ENCODE measurements at regions not wholly inside any gene's neighbourhood (a gene's known extent, or its start where the extent isn't known, plus 50 kb on each side); places are given as distances from the start of the nearest gene placed in this dataset.

GRCh38 chr4:10737337-10737736, 52.8 kb upstream of the CLNK start:
- DNase-seq: no peak
- TF ChIP-seq POLR2A (IDR thresholded peaks at IDR 0.05) (no peak), CTCF (IDR thresholded peaks at IDR 0.05) (no peak)
- Histone ChIP-seq H3K27ac (no peak overlapping the region), H3K4me3 (no peak overlapping the region), H3K36me3 (no peaks in the 10 kb centered on the region), H3K27me3 (no peaks in the 10 kb centered on the region), H3K9me3 (no peaks in the 10 kb centered on the region), H3K4me1 (no peaks in the 10 kb centered on the region)

DNA sequence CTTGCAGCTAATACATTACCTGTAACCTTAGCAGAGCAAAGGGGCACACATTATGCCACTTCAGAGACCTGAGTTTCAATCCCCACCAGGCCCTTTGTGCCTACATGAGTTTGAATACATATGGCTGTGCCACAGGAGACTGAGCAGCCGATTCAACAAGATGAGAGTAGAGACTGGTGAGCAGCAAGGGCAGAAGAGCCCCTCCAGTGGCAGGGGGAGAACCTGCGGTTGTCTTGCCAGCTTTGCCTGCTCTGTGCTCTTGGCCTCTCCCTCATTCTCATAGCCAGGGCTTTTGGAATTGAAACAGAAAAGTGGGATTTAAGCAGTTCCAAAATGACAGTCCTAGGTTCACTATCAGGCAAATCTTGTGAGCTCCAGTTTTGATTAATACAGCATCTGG, 52.3 kb upstream of the CLNK start:
- no peaks in the 10 kb centered on the region for H3K27me3 ChIP-seq
- H3K36me3 ChIP-seq: no peaks in the 10 kb centered on the region
- no peak overlapping the region for H3K4me3 ChIP-seq
- no peak overlapping the region for H3K27ac ChIP-seq
- no peak for TF ChIP-seq CTCF (IDR thresholded peaks at IDR 0.05)
- TF ChIP-seq POLR2A (IDR thresholded peaks at IDR 0.05): no peak
- H3K9me3 ChIP-seq: no peaks in the 10 kb centered on the region
- no peaks in the 10 kb centered on the region for H3K4me1 ChIP-seq
- DNase-seq: no peak

- Histone ChIP-seq H3K4me1 (no peaks in the 10 kb centered on the region), H3K27ac (no peak overlapping the region), H3K9me3 (no peaks in the 10 kb centered on the region), H3K27me3 (no peaks in the 10 kb centered on the region), H3K36me3 (no peaks in the 10 kb centered on the region), H3K4me3 (no peak overlapping the region)
- TF ChIP-seq CTCF (IDR thresholded peaks at IDR 0.05) (no peak), POLR2A (IDR thresholded peaks at IDR 0.05) (no peak)
- DNase-seq: no peak
Observed at GRCh38 chr4:10736266-10736665, 51.7 kb upstream of the CLNK start.

DNA sequence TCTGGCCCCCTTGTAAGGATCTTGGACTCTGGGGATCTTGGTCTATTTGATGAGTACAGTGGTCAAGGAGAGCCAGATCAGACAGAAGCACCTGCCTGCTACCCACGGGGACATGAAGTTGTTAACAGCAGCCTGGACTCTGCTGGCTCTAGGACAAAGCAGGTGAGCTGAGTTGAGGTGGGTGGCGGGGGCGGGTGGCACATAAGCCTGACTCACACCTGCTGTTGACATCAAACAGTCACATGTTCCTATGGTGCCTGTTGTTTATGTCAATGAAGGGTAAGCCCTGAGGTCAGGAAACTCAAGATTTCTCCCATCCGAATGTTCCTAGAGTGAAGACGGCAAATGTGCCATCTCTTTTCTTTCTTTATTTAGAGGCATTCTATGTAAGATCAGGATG, 50.1 kb upstream of the CLNK start:
- Histone ChIP-seq H3K4me3 (no peak overlapping the region), H3K4me1 (no peaks in the 10 kb centered on the region), H3K36me3 (no peaks in the 10 kb centered on the region), H3K27me3 (no peaks in the 10 kb centered on the region), H3K9me3 (no peaks in the 10 kb centered on the region), H3K27ac (peak overlapping the region in 1 of 4 donors; percentile 26)
- TF ChIP-seq POLR2A (IDR thresholded peaks at IDR 0.05) (no peak), CTCF (IDR thresholded peaks at IDR 0.05) (no peak)
- peak in 2 of 3 donors; percentile 50 to 52 for DNase-seq
